ENCODE measurements at regions not wholly inside any gene's neighbourhood (a gene's known extent, or its start where the extent isn't known, plus 50 kb on each side); places are given as distances from the start of the nearest gene placed in this dataset.

DNA sequence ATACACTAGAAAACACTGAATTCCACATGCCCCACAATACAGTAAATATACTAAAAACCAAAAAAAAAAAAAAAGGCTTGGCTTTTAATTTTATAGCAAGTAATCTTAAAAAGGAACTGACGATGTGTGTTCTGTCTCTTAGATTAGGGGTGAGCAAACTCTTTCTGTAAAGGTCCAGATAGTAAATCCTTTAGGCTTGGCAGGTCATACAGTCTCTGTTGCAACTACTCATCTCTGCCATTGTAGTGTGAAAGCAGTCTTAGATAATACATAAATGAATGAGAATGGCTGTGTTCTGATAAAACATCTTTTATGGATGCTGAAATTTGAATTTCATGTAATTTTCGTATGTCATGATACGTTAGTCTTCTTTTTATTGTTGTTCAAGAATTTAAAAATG is 150.2 kb downstream of the SLC30A10 start:
- H3K4me2 ChIP-seq (ENCODE audit: unreplicated experiment): no peak overlapping the region
- H3K36me3 ChIP-seq (ENCODE audit: low read depth): no peaks in the 10 kb centered on the region
- no peak overlapping the region for H3K27ac ChIP-seq
- H3K4me1 ChIP-seq (ENCODE audit: insufficient read depth): no peaks in the 10 kb centered on the region
- H4K20me1 ChIP-seq (ENCODE audit: insufficient read depth): no peaks in the 10 kb centered on the region
- H3K27me3 ChIP-seq (replicated peaks; ENCODE audit: insufficient read depth): 0 out of 2 replicates have a peak, but pooled peaks cover 3% of the 10 kb centered on the region
- H3K79me2 ChIP-seq (ENCODE audit: insufficient read depth): no peaks in the 10 kb centered on the region
- DNase-seq: no peak
- no peaks in the 10 kb centered on the region for H3F3A ChIP-seq (ENCODE audit: insufficient read depth)
- in situ Hi-C loops (cut with MboI): no loop called here
- H3K4me3 ChIP-seq: no peak overlapping the region
- no peaks in the 10 kb centered on the region for H3K9me3 ChIP-seq (ENCODE audit: low read depth)
- 76 to 78% methylated on average over 3 of the region's 3 CpGs for WGBS, 2 experiments (ENCODE audit: low coverage in 1 of 2, low lambda C conversion rate in 2 of 2, missing lambda C conversion rate in 2 of 2)
- no peak for TF ChIP-seq EZH2 (IDR thresholded peaks at IDR 0.05; ENCODE audit: insufficient read depth, poor library complexity, severe bottlenecking)
- TF ChIP-seq EZH2phosphoT487 (IDR thresholded peaks at IDR 0.05; ENCODE audit: insufficient read depth, low read depth): no peak
- H3K9me2 ChIP-seq (ENCODE audit: insufficient read depth): no peaks in the 10 kb centered on the region
- no peak overlapping the region for H2AFZ ChIP-seq
- no peak overlapping the region for H3K9ac ChIP-seq

DNA sequence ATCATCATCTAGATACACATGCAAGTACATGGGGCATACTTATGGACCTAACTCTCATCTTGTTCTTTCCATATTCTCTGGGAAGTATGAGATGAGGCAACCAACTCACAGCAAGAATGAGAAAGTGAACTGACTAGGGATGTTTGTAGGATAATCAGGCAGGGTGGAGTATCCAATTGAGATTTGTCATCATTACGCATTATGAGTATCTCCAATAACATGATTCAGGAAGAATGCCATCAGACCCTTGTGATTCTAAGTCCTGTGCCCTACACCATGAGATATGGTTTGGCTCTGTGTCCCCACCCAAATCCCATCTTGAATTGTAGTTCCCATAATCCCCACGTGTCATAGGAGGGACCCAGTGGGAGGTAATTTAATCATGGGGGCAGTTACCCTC is 154.0 kb downstream of the SLC30A10 start:
- Histone ChIP-seq H4K20me1 (ENCODE audit: insufficient read depth) (no peaks in the 10 kb centered on the region), H3K79me2 (ENCODE audit: insufficient read depth) (no peaks in the 10 kb centered on the region), H3K36me3 (ENCODE audit: low read depth) (no peaks in the 10 kb centered on the region), H3K9me2 (ENCODE audit: insufficient read depth) (no peaks in the 10 kb centered on the region), H3K9ac (no peak overlapping the region), H3K27ac (no peak overlapping the region), H3K4me3 (no peak overlapping the region), H3F3A (ENCODE audit: insufficient read depth) (no peaks in the 10 kb centered on the region), H3K4me1 (ENCODE audit: insufficient read depth) (no peaks in the 10 kb centered on the region), H3K4me2 (ENCODE audit: unreplicated experiment) (no peak overlapping the region), H3K27me3 (replicated peaks; ENCODE audit: insufficient read depth) (0 out of 2 replicates have a peak, but pooled peaks cover 3% of the 10 kb centered on the region), H3K9me3 (ENCODE audit: low read depth) (no peaks in the 10 kb centered on the region), H2AFZ (no peak overlapping the region)
- in situ Hi-C loops (cut with MboI): no loop called here
- no peak for TF ChIP-seq EZH2 (IDR thresholded peaks at IDR 0.05; ENCODE audit: insufficient read depth, poor library complexity, severe bottlenecking)
- no peak for TF ChIP-seq EZH2phosphoT487 (IDR thresholded peaks at IDR 0.05; ENCODE audit: insufficient read depth, low read depth)
- 90 to 94% methylated on average over 2 of the region's 2 CpGs for WGBS, 2 experiments (ENCODE audit: low coverage in 1 of 2, low lambda C conversion rate in 2 of 2, missing lambda C conversion rate in 2 of 2)
- DNase-seq: peak; percentile 10

DNA sequence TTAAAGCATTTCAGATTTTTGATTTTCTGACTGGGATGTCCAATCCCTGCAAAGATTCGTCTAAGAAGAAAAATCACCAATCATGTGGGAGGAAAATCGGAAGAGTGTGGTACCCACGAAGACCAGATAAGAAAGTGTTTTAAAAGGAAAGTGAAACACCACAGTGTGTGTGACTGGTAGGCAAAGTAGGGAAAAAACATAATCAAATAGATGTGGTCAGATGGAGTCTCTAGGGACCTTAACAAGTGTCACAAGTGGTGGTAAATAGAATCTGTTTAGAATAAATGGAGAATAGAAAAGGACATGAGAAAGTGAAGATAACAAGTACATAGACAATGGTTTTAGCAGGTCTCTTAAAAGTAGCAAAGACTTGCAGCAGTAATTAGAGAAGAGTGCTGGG is 154.6 kb downstream of the SLC30A10 start:
- H3K27ac ChIP-seq: no peak overlapping the region
- 55 to 57% methylated on average over 3 of the region's 3 CpGs for WGBS, 2 experiments (ENCODE audit: low coverage in 1 of 2, low lambda C conversion rate in 2 of 2, missing lambda C conversion rate in 2 of 2)
- in situ Hi-C loops (cut with MboI): no loop called here

GRCh38 chr1:219773110-219773509 is 155.2 kb downstream of the SLC30A10 start:
- Histone ChIP-seq H2AFZ (no peak overlapping the region), H3K9me2 (ENCODE audit: insufficient read depth) (no peaks in the 10 kb centered on the region), H3K27ac (no peak overlapping the region), H4K20me1 (ENCODE audit: insufficient read depth) (no peaks in the 10 kb centered on the region), H3K27me3 (replicated peaks; ENCODE audit: insufficient read depth) (0 out of 2 replicates have a peak, but pooled peaks cover 3% of the 10 kb centered on the region), H3K9ac (no peak overlapping the region), H3K79me2 (ENCODE audit: insufficient read depth) (no peaks in the 10 kb centered on the region), H3K4me1 (ENCODE audit: insufficient read depth) (no peaks in the 10 kb centered on the region), H3K4me3 (no peak overlapping the region), H3K4me2 (ENCODE audit: unreplicated experiment) (no peak overlapping the region), H3K9me3 (ENCODE audit: low read depth) (no peaks in the 10 kb centered on the region), H3K36me3 (ENCODE audit: low read depth) (no peaks in the 10 kb centered on the region), H3F3A (ENCODE audit: insufficient read depth) (no peaks in the 10 kb centered on the region)
- WGBS, 2 experiments (ENCODE audit: low coverage in 1 of 2, low lambda C conversion rate in 2 of 2, missing lambda C conversion rate in 2 of 2): 5 to 7% methylated on average over 1 of the region's 1 CpG
- DNase-seq: no peak
- TF ChIP-seq EZH2 (IDR thresholded peaks at IDR 0.05; ENCODE audit: insufficient read depth, poor library complexity, severe bottlenecking): no peak
- no peak for TF ChIP-seq EZH2phosphoT487 (IDR thresholded peaks at IDR 0.05; ENCODE audit: insufficient read depth, low read depth)
- in situ Hi-C loops (cut with MboI): no loop called here

More for the DNA sequence above, 154.6 kb downstream of the SLC30A10 start:
- no peaks in the 10 kb centered on the region for H3F3A ChIP-seq (ENCODE audit: insufficient read depth)
- H3K4me3 ChIP-seq: no peak overlapping the region
- H3K36me3 ChIP-seq (ENCODE audit: low read depth): no peaks in the 10 kb centered on the region
- 0 out of 2 replicates have a peak, but pooled peaks cover 3% of the 10 kb centered on the region for H3K27me3 ChIP-seq (replicated peaks; ENCODE audit: insufficient read depth)
- no peaks in the 10 kb centered on the region for H3K4me1 ChIP-seq (ENCODE audit: insufficient read depth)
- H3K4me2 ChIP-seq (ENCODE audit: unreplicated experiment): no peak overlapping the region
- H3K9me2 ChIP-seq (ENCODE audit: insufficient read depth): no peaks in the 10 kb centered on the region
- no peak overlapping the region for H2AFZ ChIP-seq
- H4K20me1 ChIP-seq (ENCODE audit: insufficient read depth): no peaks in the 10 kb centered on the region
- no peak overlapping the region for H3K9ac ChIP-seq
- no peak for DNase-seq
- H3K79me2 ChIP-seq (ENCODE audit: insufficient read depth): no peaks in the 10 kb centered on the region
- TF ChIP-seq EZH2phosphoT487 (IDR thresholded peaks at IDR 0.05; ENCODE audit: insufficient read depth, low read depth): no peak
- TF ChIP-seq EZH2 (IDR thresholded peaks at IDR 0.05; ENCODE audit: insufficient read depth, poor library complexity, severe bottlenecking): no peak
- no peaks in the 10 kb centered on the region for H3K9me3 ChIP-seq (ENCODE audit: low read depth)
